ENCODE measurements at regions not wholly inside any gene's neighbourhood (a gene's known extent, or its start where the extent isn't known, plus 50 kb on each side); places are given as distances from the start of the nearest gene placed in this dataset.
A peak's percentile ranks its signal among the peaks of the same experiment; 100 is the strongest.

GRCh38 chr13:53141336-53141735, 112.7 kb downstream of the OLFM4 start:
- DNase-seq (ENCODE audit: low read depth): no peak
- H3K4me3 ChIP-seq (ENCODE audit: control insufficient read depth, low read depth, low read length): no peak overlapping the region
- TF ChIP-seq, protein P1, sequence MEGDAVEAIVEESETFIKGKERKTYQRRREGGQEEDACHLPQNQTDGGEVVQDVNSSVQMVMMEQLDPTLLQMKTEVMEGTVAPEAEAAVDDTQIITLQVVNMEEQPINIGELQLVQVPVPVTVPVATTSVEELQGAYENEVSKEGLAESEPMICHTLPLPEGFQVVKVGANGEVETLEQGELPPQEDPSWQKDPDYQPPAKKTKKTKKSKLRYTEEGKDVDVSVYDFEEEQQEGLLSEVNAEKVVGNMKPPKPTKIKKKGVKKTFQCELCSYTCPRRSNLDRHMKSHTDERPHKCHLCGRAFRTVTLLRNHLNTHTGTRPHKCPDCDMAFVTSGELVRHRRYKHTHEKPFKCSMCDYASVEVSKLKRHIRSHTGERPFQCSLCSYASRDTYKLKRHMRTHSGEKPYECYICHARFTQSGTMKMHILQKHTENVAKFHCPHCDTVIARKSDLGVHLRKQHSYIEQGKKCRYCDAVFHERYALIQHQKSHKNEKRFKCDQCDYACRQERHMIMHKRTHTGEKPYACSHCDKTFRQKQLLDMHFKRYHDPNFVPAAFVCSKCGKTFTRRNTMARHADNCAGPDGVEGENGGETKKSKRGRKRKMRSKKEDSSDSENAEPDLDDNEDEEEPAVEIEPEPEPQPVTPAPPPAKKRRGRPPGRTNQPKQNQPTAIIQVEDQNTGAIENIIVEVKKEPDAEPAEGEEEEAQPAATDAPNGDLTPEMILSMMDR (IDR thresholded peaks at IDR 0.05; ENCODE audit: control insufficient read depth, insufficient read depth, low read depth, low read length, missing control alignments): no peak

GRCh38 chr13:53142306-53142705, 113.7 kb downstream of the OLFM4 start:
- H3K4me3 ChIP-seq (ENCODE audit: control insufficient read depth, low read depth, low read length): no peak overlapping the region
- TF ChIP-seq, protein P1 (IDR thresholded peaks at IDR 0.05; ENCODE audit: control insufficient read depth, insufficient read depth, low read depth, low read length, missing control alignments): no peak
- no peak for DNase-seq (ENCODE audit: low read depth)

DNA sequence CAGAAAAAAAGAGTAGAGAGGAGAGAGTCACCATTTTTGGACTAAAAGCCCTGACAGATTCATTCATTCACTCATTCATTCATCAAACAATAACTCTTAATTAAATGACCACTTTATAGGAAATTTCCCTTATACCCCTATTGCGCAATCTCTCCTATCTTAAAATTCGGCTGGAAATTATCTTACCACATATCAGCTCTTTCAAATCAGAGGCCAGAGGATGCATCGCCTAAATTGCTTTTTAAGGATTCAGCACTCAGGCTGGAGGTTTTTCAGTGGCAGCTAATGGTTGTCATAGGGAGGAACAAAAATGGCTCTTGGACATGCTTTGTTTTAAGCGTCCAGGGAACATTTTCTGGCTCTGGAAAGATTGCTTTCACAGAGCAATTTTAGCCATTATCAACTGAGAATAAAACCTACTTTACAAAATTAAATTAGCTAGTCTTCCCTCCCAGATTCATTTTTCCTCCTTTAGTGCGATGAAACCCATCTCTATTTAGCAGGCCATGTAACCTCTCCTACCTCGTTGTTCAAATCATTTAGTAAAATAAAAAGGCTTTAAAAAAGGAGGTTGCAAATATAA, 115.2 kb downstream of the OLFM4 start:
- no peak overlapping the region for H3K4me3 ChIP-seq (ENCODE audit: control insufficient read depth, low read depth, low read length)
- TF ChIP-seq, protein P1 (IDR thresholded peaks at IDR 0.05; ENCODE audit: control insufficient read depth, insufficient read depth, low read depth, low read length, missing control alignments): no peak
- DNase-seq (ENCODE audit: low read depth): no peak

- no peak for DNase-seq (ENCODE audit: low read depth)
- TF ChIP-seq, protein P1 (IDR thresholded peaks at IDR 0.05; ENCODE audit: control insufficient read depth, insufficient read depth, low read depth, low read length, missing control alignments): no peak
- no peak overlapping the region for H3K4me3 ChIP-seq (ENCODE audit: control insufficient read depth, low read depth, low read length)
Observed at GRCh38 chr13:53144826-53145225, 116.2 kb downstream of the OLFM4 start.

- no peak for DNase-seq (ENCODE audit: low read depth)
- no peak overlapping the region for H3K4me3 ChIP-seq (ENCODE audit: control insufficient read depth, low read depth, low read length)
- TF ChIP-seq, protein P1 (IDR thresholded peaks at IDR 0.05; ENCODE audit: control insufficient read depth, insufficient read depth, low read depth, low read length, missing control alignments): no peak
Observed at GRCh38 chr13:53150568-53150967, 122.0 kb downstream of the OLFM4 start.

DNA sequence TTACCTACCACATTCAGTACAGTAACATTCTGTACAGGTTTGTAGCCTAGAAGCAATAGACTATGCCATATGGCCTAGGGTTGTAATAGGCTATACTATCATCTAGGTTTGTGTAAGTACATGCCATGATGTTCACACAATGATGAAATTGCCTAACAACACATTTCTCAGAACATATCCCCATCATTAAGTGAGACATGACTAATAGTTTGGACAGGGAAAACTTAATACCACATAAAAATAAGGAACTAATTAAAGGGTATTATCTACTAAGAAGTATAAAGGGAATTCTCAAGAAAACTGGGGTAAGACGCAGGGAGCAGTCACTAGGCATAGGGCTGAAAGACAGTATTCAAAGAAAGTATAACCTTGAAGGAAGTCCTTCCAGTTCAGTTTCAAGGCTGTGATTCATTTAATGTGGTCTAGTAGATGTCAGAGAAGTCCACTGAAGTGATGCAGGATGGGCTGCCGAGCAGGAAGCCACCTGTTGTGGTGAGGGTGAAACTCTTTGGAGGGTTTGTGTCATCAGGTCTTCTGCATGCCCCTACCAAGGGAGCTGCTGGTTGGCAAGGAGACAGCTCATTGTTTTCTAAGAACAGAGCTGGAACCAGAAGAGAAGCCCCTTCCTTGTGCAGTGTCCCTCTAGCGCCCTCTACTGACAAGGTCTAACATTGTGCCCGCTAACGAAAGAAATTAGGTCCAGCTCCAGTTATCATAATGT, 122.9 kb downstream of the OLFM4 start:
- DNase-seq (ENCODE audit: low read depth): no peak
- TF ChIP-seq, protein P1 (IDR thresholded peaks at IDR 0.05; ENCODE audit: control insufficient read depth, insufficient read depth, low read depth, low read length, missing control alignments): peak; percentile 15
- H3K4me3 ChIP-seq (ENCODE audit: control insufficient read depth, low read depth, low read length): no peak overlapping the region

Data from AG09309 (cell line).